ENCODE measurements at regions not wholly inside any gene's neighbourhood (a gene's known extent, or its start where the extent isn't known, plus 50 kb on each side); places are given as distances from the start of the nearest gene placed in this dataset.
A peak's percentile ranks its signal among the peaks of the same experiment; 100 is the strongest.
"Not testable (repeated sequence)": the region's sequence is repeated elsewhere in the genome, so short reads cannot be mapped to it uniquely, and the experiment has no call there.

DNA sequence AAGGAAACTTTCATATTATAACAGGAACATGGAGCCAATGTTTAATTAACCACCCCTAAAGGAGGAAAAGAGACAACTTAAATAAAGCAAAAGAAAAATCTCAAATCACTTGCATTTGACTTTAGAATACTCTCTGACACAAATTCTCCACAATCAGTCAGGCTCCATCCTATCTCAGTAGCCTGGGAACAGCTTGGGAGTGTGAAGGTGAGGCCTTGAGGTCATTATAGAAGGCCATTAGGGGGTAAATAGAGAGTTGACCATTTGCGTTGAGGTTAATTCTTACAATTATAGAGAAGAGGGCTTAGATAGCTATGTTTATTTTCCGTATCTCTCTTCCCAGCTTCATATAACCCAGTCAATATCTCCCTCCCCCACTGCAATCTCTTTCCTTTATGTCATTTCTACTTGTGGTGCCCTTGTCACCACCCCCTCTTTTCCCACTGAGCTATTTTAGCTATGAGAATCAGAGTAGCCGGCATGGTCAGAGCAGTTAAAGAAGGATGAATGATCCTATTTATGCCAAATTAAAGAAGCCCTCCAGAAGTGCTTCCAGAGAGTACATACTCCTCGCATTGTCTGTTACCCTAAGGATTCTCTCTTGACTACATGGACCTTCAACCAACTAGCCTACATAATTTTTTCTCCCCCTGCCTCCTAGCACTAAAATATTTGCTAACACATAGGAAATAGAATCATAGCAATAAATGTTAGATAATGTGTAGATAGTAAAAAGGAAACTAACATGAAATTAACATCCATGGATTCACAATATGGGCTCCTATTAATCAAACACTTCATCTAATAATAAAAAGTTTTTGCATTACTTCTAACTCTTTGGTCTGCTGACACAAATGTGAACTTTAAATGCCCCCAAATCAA lies 135.2 kb upstream of the KRR1 start:
- no CpG with 5 or more reads among the region's 4 CpGs for WGBS (ENCODE audit: insufficient coverage)
- Histone ChIP-seq H3K27ac (ENCODE audit: low read depth, low read length) (peak overlapping the region; percentile 57), H3K4me3 (ENCODE audit: low read depth, low read length) (no peak overlapping the region), H3K36me3 (ENCODE audit: control insufficient read depth, insufficient read depth, low read length) (no peaks in the 10 kb centered on the region), H3K9me3 (ENCODE audit: control insufficient read depth, insufficient read depth, low read length) (no peaks in the 10 kb centered on the region), H3K4me1 (ENCODE audit: control insufficient read depth, insufficient read depth, low read length) (no peaks in the 10 kb centered on the region), H3K27me3 (ENCODE audit: control insufficient read depth, insufficient read depth, low read length) (no peaks in the 10 kb centered on the region)
- no peak for DNase-seq (ENCODE audit: low read depth in 4 of 6, low spot score in 6 of 6)

DNA sequence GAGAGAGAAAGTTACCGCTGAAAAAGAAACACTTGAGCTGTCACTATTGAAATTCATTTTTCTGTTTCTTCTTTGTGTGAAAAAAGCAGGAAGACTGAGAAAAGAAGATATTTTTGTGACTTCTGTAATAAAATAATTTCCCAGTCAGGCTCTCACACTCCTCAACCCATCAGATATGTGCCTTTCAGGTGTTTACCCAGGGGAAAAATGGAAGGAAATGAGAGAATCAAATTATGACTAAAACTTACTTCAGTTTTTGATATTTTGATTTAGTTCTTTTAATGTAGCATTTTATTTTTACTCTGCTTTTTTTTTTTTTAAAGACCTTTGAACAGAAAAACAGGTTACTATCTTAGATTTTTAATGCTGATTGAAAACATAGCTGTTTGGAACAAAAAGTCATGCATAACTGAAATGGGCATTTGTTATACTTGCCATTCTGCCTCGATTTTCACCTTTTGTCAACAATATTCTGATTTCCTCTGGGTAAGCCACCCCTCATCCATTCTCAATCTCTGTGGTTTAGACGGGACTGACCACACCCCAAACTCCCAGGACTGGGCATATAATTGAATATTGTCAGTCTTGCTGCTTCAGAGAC lies 133.2 kb upstream of the KRR1 start:
- no peak for DNase-seq (ENCODE audit: low read depth in 4 of 6, low spot score in 6 of 6)
- Histone ChIP-seq H3K27ac (ENCODE audit: low read depth, low read length) (no peak overlapping the region), H3K4me1 (ENCODE audit: control insufficient read depth, insufficient read depth, low read length) (no peaks in the 10 kb centered on the region), H3K9me3 (ENCODE audit: control insufficient read depth, insufficient read depth, low read length) (no peaks in the 10 kb centered on the region), H3K27me3 (ENCODE audit: control insufficient read depth, insufficient read depth, low read length) (no peaks in the 10 kb centered on the region), H3K36me3 (ENCODE audit: control insufficient read depth, insufficient read depth, low read length) (no peaks in the 10 kb centered on the region), H3K4me3 (ENCODE audit: low read depth, low read length) (no peak overlapping the region)
- 86% methylated on average over 1 of the region's 3 CpGs for WGBS (ENCODE audit: insufficient coverage)

DNA sequence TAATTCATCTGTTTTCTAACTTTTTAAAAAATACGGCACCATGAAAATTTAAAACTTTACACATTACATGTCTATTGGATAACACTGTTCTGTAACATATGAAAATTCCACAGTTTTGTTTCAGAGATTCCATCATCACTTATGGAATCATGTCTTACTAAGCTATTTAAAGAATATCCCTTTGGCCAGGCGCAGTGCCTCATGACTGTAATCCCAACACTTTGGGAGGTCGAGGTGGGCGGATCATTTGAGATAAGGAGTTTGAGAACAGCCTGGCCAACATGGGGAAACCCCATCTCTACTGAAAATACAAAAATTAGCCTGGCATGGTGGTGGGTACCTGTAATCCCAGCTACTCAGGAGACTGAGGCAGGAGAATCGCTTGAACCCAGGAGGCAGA lies 131.7 kb upstream of the KRR1 start:
- not testable (repeated sequence) for H3K36me3 ChIP-seq (ENCODE audit: control insufficient read depth, insufficient read depth, low read length); DNase-seq (ENCODE audit: low read depth in 4 of 6, low spot score in 6 of 6); H3K4me3 ChIP-seq (ENCODE audit: low read depth, low read length); H3K4me1 ChIP-seq (ENCODE audit: control insufficient read depth, insufficient read depth, low read length); H3K27ac ChIP-seq (ENCODE audit: low read depth, low read length); H3K27me3 ChIP-seq (ENCODE audit: control insufficient read depth, insufficient read depth, low read length); H3K9me3 ChIP-seq (ENCODE audit: control insufficient read depth, insufficient read depth, low read length)
- WGBS (ENCODE audit: insufficient coverage): 80% methylated on average over 1 of the region's 5 CpGs

DNA sequence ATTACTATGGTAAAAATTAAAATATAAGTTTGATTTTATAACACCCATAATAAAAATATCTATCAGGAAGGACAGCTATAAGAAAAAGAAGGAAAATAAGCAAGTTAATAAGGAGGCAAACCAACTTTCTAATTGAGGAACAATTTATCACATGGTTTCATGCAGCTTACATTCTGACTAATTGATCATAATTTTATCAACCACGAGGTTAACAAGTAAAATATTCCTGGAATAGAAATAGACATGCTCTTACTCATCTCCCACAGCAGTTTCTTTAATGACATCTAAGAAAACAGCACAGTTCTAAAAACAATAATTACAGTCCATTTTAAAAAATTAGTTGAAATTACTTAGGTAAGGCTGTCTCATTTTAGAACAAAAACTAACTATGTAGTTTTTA lies 130.8 kb upstream of the KRR1 start:
- no peaks in the 10 kb centered on the region for H3K4me1 ChIP-seq (ENCODE audit: control insufficient read depth, insufficient read depth, low read length)
- WGBS (ENCODE audit: insufficient coverage): no CpG with 5 or more reads among the region's 1 CpG
- H3K27me3 ChIP-seq (ENCODE audit: control insufficient read depth, insufficient read depth, low read length): no peaks in the 10 kb centered on the region
- H3K4me3 ChIP-seq (ENCODE audit: low read depth, low read length): no peak overlapping the region
- H3K36me3 ChIP-seq (ENCODE audit: control insufficient read depth, insufficient read depth, low read length): no peaks in the 10 kb centered on the region
- no peak for DNase-seq (ENCODE audit: low read depth in 4 of 6, low spot score in 6 of 6)
- no peak overlapping the region for H3K27ac ChIP-seq (ENCODE audit: low read depth, low read length)
- no peaks in the 10 kb centered on the region for H3K9me3 ChIP-seq (ENCODE audit: control insufficient read depth, insufficient read depth, low read length)

DNA sequence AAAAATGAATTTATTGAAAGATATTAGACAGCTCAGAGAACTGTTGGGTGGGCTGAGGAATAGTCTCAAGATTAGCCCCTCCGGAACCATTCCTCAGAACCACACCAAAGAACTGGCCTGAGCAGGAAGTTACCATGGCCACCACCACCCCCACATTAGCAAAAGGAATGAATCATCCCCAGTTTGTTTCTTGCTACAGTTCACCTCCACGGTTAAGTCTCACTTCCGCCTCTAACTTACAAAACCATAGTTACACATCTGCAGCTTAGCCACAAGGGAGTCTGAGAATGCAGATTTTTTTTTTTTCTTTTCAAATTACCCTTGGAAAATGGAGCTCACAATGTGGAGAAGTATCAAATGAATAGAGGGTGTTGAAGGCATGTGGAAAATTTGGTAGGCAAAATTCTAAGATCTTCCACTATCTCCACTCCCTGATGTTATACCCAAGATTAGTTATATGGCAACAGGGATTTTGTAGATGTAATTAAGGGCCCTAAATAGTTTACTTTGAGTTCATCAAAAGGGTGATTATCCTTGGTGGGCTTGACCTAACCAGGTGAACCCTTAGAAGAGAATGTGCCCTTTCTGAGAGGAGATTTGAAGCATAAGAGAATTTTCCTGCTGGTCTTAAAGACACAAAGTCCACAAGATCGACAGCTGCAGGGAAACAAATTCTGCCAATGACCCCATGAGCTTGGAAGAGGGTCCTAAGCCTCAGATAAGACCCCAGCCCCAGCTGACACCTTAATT lies 129.8 kb upstream of the KRR1 start:
- no peaks in the 10 kb centered on the region for H3K27me3 ChIP-seq (ENCODE audit: control insufficient read depth, insufficient read depth, low read length)
- WGBS (ENCODE audit: insufficient coverage): 80% methylated on average over 3 of the region's 4 CpGs
- H3K4me3 ChIP-seq (ENCODE audit: low read depth, low read length): no peak overlapping the region
- no peak overlapping the region for H3K27ac ChIP-seq (ENCODE audit: low read depth, low read length)
- H3K36me3 ChIP-seq (ENCODE audit: control insufficient read depth, insufficient read depth, low read length): no peaks in the 10 kb centered on the region
- DNase-seq (ENCODE audit: low read depth in 4 of 6, low spot score in 6 of 6): peak in 1 of 6 donors; percentile 81
- H3K9me3 ChIP-seq (ENCODE audit: control insufficient read depth, insufficient read depth, low read length): no peaks in the 10 kb centered on the region
- H3K4me1 ChIP-seq (ENCODE audit: control insufficient read depth, insufficient read depth, low read length): no peaks in the 10 kb centered on the region

DNA sequence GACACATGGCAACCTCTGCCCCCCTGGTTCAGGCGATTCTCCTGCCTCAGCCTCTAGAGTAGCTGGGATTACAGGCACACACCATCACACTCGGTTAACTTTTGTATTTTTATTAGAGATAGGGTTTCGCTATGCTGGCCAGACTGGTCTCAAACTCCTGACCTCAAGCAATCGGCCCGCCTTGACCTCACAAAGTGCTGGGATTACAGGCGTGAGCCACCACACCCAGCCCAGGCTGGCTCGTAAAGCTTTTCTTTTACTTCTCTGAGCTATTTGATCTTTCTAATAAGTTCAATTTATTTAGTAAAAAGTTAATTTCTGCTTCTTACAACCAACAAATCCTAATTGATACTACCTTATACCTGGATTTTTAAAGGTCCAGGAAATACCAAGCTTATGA lies 127.4 kb upstream of the KRR1 start:
- Histone ChIP-seq H3K4me1 (ENCODE audit: control insufficient read depth, insufficient read depth, low read length) (no peaks in the 10 kb centered on the region), H3K9me3 (ENCODE audit: control insufficient read depth, insufficient read depth, low read length) (no peaks in the 10 kb centered on the region), H3K27me3 (ENCODE audit: control insufficient read depth, insufficient read depth, low read length) (no peaks in the 10 kb centered on the region), H3K36me3 (ENCODE audit: control insufficient read depth, insufficient read depth, low read length) (no peaks in the 10 kb centered on the region), H3K4me3 (ENCODE audit: low read depth, low read length) (no peak overlapping the region), H3K27ac (ENCODE audit: low read depth, low read length) (no peak overlapping the region)
- 100% methylated on average over 3 of the region's 7 CpGs for WGBS (ENCODE audit: insufficient coverage)
- no peak for DNase-seq (ENCODE audit: low read depth in 4 of 6, low spot score in 6 of 6)

DNA sequence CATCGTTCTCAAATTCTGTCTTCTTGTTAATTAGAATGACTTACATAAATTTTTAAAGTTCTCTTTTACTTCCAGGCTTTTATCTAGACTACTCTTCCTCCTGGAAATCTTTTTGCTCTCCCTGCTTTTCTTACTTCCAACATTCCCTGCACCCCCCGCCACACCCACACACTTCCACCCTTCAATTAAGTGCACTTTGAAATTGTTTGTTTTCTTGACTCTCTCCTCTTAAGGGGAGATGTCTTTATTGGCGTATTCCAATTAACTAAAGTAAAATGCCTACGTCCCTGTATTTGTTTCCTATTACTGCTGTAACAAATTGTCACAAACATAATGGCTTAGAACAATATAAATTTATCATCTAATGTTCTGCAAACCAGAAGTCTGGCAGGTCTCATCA lies 125.2 kb upstream of the KRR1 start:
- Histone ChIP-seq H3K27ac (ENCODE audit: low read depth, low read length) (no peak overlapping the region), H3K27me3 (ENCODE audit: control insufficient read depth, insufficient read depth, low read length) (no peaks in the 10 kb centered on the region), H3K4me1 (ENCODE audit: control insufficient read depth, insufficient read depth, low read length) (no peaks in the 10 kb centered on the region), H3K9me3 (ENCODE audit: control insufficient read depth, insufficient read depth, low read length) (no peaks in the 10 kb centered on the region), H3K36me3 (ENCODE audit: control insufficient read depth, insufficient read depth, low read length) (no peaks in the 10 kb centered on the region), H3K4me3 (ENCODE audit: low read depth, low read length) (no peak overlapping the region)
- DNase-seq (ENCODE audit: low read depth in 4 of 6, low spot score in 6 of 6): no peak
- no CpG with 5 or more reads among the region's 4 CpGs for WGBS (ENCODE audit: insufficient coverage)

DNA sequence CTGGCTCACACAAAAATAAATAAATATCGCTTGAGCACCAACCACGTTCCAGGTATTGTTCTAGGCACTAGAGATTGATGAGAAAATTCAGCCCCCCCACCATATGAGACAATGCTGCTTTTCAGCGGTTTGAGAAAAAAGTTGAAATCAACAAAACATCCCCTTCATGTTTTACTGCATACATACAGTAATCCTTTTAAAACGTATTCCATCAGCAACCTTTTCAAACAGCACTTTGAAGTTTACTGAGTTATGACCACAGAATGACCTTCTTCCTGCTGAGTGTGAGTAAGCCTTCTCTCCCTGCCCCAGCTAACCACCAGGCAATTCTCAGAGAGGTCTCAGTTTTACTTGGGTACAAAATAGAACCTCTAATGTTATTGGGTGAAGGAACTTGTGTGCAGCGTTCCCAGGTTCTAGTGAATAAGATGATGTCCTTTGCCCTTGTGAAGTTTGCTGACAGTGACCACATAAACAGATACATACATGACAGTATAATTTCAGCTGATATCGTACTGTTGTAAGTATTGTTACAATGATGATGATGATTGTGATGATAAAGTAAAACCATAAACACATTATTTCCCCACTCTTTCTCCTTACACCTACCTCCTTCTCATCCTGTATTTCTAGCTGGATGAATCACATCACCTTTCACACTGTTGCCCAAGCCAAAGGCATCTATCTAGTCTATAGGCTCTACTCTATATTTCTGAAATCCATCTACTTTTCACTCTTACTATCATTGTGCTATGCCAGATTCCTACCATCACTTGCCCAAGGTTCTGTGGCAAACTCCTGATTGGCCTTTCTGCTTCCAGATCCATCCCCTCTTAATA lies 124.4 kb upstream of the KRR1 start:
- Histone ChIP-seq H3K4me3 (ENCODE audit: low read depth, low read length) (no peak overlapping the region), H3K27ac (ENCODE audit: low read depth, low read length) (no peak overlapping the region), H3K9me3 (ENCODE audit: control insufficient read depth, insufficient read depth, low read length) (no peaks in the 10 kb centered on the region), H3K27me3 (ENCODE audit: control insufficient read depth, insufficient read depth, low read length) (no peaks in the 10 kb centered on the region), H3K36me3 (ENCODE audit: control insufficient read depth, insufficient read depth, low read length) (no peaks in the 10 kb centered on the region), H3K4me1 (ENCODE audit: control insufficient read depth, insufficient read depth, low read length) (no peaks in the 10 kb centered on the region)
- DNase-seq (ENCODE audit: low read depth in 4 of 6, low spot score in 6 of 6): no peak
- WGBS (ENCODE audit: insufficient coverage): 17% methylated on average over 1 of the region's 6 CpGs

Data from spinal cord (tissue), 9 donors.